ENCODE measurements at regions not wholly inside any gene's neighbourhood (a gene's known extent, or its start where the extent isn't known, plus 50 kb on each side); places are given as distances from the start of the nearest gene placed in this dataset.
"Not testable (repeated sequence)": the region's sequence is repeated elsewhere in the genome, so short reads cannot be mapped to it uniquely, and the experiment has no call there.

- Histone ChIP-seq H3K9ac (ENCODE audit: low read length) (no peak overlapping the region), H3K4me3 (ENCODE audit: low read length) (no peak overlapping the region), H3K27me3 (ENCODE audit: control insufficient read depth, insufficient read depth, low read length) (no peaks in the 10 kb centered on the region), H3K27ac (ENCODE audit: low read depth, low read length) (no peak overlapping the region), H3K4me1 (ENCODE audit: control insufficient read depth, insufficient read depth, low read length) (no peaks in the 10 kb centered on the region), H3K36me3 (ENCODE audit: control insufficient read depth, insufficient read depth, low read length) (no peaks in the 10 kb centered on the region)
Observed at GRCh38 chr2:194079989-194080388, 1577.0 kb upstream of the SLC39A10 start.

- H3K4me1 ChIP-seq (ENCODE audit: control insufficient read depth, insufficient read depth, low read length) = no peaks in the 10 kb centered on the region
- H3K27me3 ChIP-seq (ENCODE audit: control insufficient read depth, insufficient read depth, low read length) = no peaks in the 10 kb centered on the region
- no peaks in the 10 kb centered on the region for H3K36me3 ChIP-seq (ENCODE audit: control insufficient read depth, insufficient read depth, low read length)
- no peak overlapping the region for H3K27ac ChIP-seq (ENCODE audit: low read depth, low read length)
- no peak overlapping the region for H3K9ac ChIP-seq (ENCODE audit: low read length)
- H3K4me3 ChIP-seq (ENCODE audit: low read length) = no peak overlapping the region
Observed at GRCh38 chr2:194077366-194077765, 1579.7 kb upstream of the SLC39A10 start.

DNA sequence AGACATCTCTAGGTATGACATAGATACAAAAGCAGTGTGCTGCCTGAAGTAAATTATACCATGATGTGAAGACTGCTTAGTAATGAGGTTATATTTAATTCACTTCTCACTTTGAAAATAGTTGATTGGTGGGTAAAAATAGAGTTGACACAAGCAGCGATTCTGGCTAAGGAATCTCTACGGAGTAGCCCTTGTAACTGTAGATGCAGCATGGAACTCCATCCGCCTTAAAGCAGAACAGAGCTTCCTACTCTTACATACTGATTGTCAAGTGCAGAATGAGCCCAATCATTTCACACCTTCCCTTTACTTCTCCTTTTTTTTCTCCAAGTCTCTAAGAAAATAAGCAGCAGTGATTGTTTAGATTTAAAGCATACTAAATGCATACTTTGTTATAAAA, 1594.6 kb upstream of the SLC39A10 start:
- no peak overlapping the region for H3K9ac ChIP-seq (ENCODE audit: low read length)
- no peak overlapping the region for H3K27ac ChIP-seq (ENCODE audit: low read depth, low read length)
- H3K27me3 ChIP-seq (ENCODE audit: control insufficient read depth, insufficient read depth, low read length) = no peaks in the 10 kb centered on the region
- H3K4me1 ChIP-seq (ENCODE audit: control insufficient read depth, insufficient read depth, low read length) = no peaks in the 10 kb centered on the region
- H3K4me3 ChIP-seq (ENCODE audit: low read length) = no peak overlapping the region
- H3K36me3 ChIP-seq (ENCODE audit: control insufficient read depth, insufficient read depth, low read length) = no peaks in the 10 kb centered on the region

- H3K27me3 ChIP-seq (ENCODE audit: control insufficient read depth, insufficient read depth, low read length) = no peaks in the 10 kb centered on the region
Observed at GRCh38 chr2:194060269-194060668, 1596.8 kb upstream of the SLC39A10 start.

DNA sequence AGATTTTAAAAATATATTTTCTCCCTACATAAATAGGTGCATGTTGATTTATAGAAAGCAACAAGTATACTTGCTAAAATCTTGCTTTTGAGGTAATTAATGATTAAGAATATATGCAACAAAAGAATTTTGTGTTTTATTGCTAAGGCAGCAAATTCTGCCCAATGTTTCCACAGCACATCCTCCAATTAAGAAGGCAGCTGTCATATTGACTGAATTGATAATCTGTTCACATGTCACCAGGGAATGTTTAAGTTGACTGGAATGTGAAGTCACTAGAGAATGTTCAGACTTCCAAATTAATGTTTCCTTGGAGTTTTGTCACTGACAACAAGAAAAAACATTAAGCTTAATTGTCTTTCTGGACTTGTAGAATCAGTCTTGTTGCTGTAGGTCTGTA, 1602.7 kb upstream of the SLC39A10 start:
- Histone ChIP-seq H3K4me3 (ENCODE audit: low read length) (no peak overlapping the region), H3K27me3 (ENCODE audit: control insufficient read depth, insufficient read depth, low read length) (no peaks in the 10 kb centered on the region), H3K4me1 (ENCODE audit: control insufficient read depth, insufficient read depth, low read length) (no peaks in the 10 kb centered on the region), H3K9ac (ENCODE audit: low read length) (no peak overlapping the region), H3K27ac (ENCODE audit: low read depth, low read length) (no peak overlapping the region), H3K36me3 (ENCODE audit: control insufficient read depth, insufficient read depth, low read length) (no peaks in the 10 kb centered on the region)

More at GRCh38 chr2:194060269-194060668, 1596.8 kb upstream of the SLC39A10 start:
- Histone ChIP-seq H3K4me3 (ENCODE audit: low read length) (no peak overlapping the region), H3K4me1 (ENCODE audit: control insufficient read depth, insufficient read depth, low read length) (no peaks in the 10 kb centered on the region), H3K36me3 (ENCODE audit: control insufficient read depth, insufficient read depth, low read length) (no peaks in the 10 kb centered on the region), H3K9ac (ENCODE audit: low read length) (no peak overlapping the region), H3K27ac (ENCODE audit: low read depth, low read length) (no peak overlapping the region)

- H3K4me1 ChIP-seq (ENCODE audit: control insufficient read depth, insufficient read depth, low read length) = no peaks in the 10 kb centered on the region
- H3K27me3 ChIP-seq (ENCODE audit: control insufficient read depth, insufficient read depth, low read length) = no peaks in the 10 kb centered on the region
- H3K27ac ChIP-seq (ENCODE audit: low read depth, low read length) = no peak overlapping the region
- H3K9ac ChIP-seq (ENCODE audit: low read length) = no peak overlapping the region
- no peak overlapping the region for H3K4me3 ChIP-seq (ENCODE audit: low read length)
- H3K36me3 ChIP-seq (ENCODE audit: control insufficient read depth, insufficient read depth, low read length) = no peaks in the 10 kb centered on the region
Observed at GRCh38 chr2:194044321-194044720, 1612.7 kb upstream of the SLC39A10 start.

GRCh38 chr2:194021130-194021529, 1635.9 kb upstream of the SLC39A10 start:
- H3K4me3 ChIP-seq (ENCODE audit: low read length); H3K36me3 ChIP-seq (ENCODE audit: control insufficient read depth, insufficient read depth, low read length); H3K27me3 ChIP-seq (ENCODE audit: control insufficient read depth, insufficient read depth, low read length); H3K27ac ChIP-seq (ENCODE audit: low read depth, low read length); H3K4me1 ChIP-seq (ENCODE audit: control insufficient read depth, insufficient read depth, low read length); H3K9ac ChIP-seq (ENCODE audit: low read length): not testable (repeated sequence)

GRCh38 chr2:194020155-194020554, 1636.9 kb upstream of the SLC39A10 start:
- Histone ChIP-seq H3K27me3 (ENCODE audit: control insufficient read depth, insufficient read depth, low read length) (no peaks in the 10 kb centered on the region), H3K27ac (ENCODE audit: low read depth, low read length) (no peak overlapping the region), H3K4me3 (ENCODE audit: low read length) (no peak overlapping the region), H3K4me1 (ENCODE audit: control insufficient read depth, insufficient read depth, low read length) (no peaks in the 10 kb centered on the region), H3K9ac (ENCODE audit: low read length) (no peak overlapping the region), H3K36me3 (ENCODE audit: control insufficient read depth, insufficient read depth, low read length) (no peaks in the 10 kb centered on the region)

DNA sequence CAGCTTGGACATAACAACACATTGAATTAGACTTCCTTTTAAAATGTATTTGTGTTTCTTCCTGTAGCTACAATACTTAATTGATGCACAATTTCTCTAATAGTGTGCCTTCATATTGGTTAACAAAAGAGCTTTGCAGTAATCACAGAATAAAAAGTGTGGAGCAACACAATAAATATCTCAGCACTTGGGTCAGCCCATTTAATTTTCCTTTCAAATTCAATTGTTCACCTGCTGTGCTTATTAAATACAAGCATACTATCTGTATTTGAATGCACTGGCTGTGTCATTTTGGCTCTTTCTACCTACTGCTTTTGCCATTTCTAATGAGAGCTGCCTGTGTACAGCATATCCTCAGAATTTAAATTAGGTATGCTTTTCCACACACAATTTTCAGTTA, 1641.3 kb upstream of the SLC39A10 start:
- H3K4me1 ChIP-seq (ENCODE audit: control insufficient read depth, insufficient read depth, low read length) = no peaks in the 10 kb centered on the region
- H3K4me3 ChIP-seq (ENCODE audit: low read length) = no peak overlapping the region
- no peak overlapping the region for H3K9ac ChIP-seq (ENCODE audit: low read length)
- no peak overlapping the region for H3K27ac ChIP-seq (ENCODE audit: low read depth, low read length)
- H3K27me3 ChIP-seq (ENCODE audit: control insufficient read depth, insufficient read depth, low read length) = no peaks in the 10 kb centered on the region
- H3K36me3 ChIP-seq (ENCODE audit: control insufficient read depth, insufficient read depth, low read length) = no peaks in the 10 kb centered on the region

DNA sequence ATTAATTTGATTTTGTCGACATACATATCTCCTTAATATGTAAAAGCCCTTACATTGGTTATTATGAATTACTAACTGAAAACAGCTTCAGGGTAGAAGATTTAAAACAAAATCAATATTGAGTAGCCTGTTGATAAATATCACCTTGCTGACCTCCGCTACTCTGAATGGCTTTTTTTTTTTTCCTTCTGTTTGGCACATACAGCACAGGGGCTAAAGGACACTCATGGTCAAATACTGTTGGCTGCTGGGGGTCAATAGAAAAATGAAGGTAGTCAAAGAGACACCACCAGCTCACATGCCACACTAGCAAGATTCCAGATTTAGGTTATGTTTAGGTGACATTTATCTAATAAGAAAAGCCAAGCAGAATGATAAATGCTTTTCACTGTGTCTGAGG, 1642.4 kb upstream of the SLC39A10 start:
- Histone ChIP-seq H3K9ac (ENCODE audit: low read length) (no peak overlapping the region), H3K4me3 (ENCODE audit: low read length) (no peak overlapping the region), H3K36me3 (ENCODE audit: control insufficient read depth, insufficient read depth, low read length) (no peaks in the 10 kb centered on the region)

DNA sequence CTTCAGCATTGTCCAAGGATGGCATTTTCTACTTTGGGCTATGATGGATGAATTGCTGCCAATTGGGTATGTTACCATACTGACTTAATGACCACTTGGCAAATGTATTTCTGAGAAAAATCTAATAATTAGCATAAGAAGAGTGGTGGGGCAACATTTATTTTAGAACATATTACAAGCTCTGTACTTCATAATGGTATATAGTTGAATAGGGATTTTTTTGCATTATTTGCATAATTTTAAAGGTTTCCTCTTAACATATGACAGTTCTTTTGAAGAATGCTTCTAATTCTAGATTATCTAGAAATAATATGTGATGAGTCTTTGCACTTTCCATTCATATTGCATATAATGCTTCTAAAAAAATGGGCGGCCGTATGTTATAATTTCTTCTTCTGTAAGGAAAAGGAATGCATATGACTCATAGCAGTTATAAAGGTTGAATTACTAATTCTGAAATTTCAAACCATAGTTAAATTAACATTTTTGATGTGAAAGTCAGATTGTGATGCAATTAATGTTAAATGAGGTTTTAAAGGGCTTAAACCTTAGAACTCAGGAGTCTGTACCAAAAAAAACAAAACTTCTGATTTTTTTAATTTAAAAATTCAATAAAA, 1652.3 kb upstream of the SLC39A10 start:
- Histone ChIP-seq H3K4me1 (ENCODE audit: control insufficient read depth, insufficient read depth, low read length) (no peaks in the 10 kb centered on the region), H3K27me3 (ENCODE audit: control insufficient read depth, insufficient read depth, low read length) (no peaks in the 10 kb centered on the region), H3K4me3 (ENCODE audit: low read length) (no peak overlapping the region), H3K27ac (ENCODE audit: low read depth, low read length) (no peak overlapping the region), H3K36me3 (ENCODE audit: control insufficient read depth, insufficient read depth, low read length) (no peaks in the 10 kb centered on the region), H3K9ac (ENCODE audit: low read length) (no peak overlapping the region)

More for the DNA sequence above, 1642.4 kb upstream of the SLC39A10 start:
- no peaks in the 10 kb centered on the region for H3K4me1 ChIP-seq (ENCODE audit: control insufficient read depth, insufficient read depth, low read length)
- H3K27ac ChIP-seq (ENCODE audit: low read depth, low read length) = no peak overlapping the region
- H3K27me3 ChIP-seq (ENCODE audit: control insufficient read depth, insufficient read depth, low read length) = no peaks in the 10 kb centered on the region

GRCh38 chr2:194003911-194004310, 1653.1 kb upstream of the SLC39A10 start:
- no peak overlapping the region for H3K9ac ChIP-seq (ENCODE audit: low read length)
- no peaks in the 10 kb centered on the region for H3K36me3 ChIP-seq (ENCODE audit: control insufficient read depth, insufficient read depth, low read length)
- H3K4me3 ChIP-seq (ENCODE audit: low read length) = no peak overlapping the region
- no peak overlapping the region for H3K27ac ChIP-seq (ENCODE audit: low read depth, low read length)
- H3K4me1 ChIP-seq (ENCODE audit: control insufficient read depth, insufficient read depth, low read length) = no peaks in the 10 kb centered on the region
- no peaks in the 10 kb centered on the region for H3K27me3 ChIP-seq (ENCODE audit: control insufficient read depth, insufficient read depth, low read length)

DNA sequence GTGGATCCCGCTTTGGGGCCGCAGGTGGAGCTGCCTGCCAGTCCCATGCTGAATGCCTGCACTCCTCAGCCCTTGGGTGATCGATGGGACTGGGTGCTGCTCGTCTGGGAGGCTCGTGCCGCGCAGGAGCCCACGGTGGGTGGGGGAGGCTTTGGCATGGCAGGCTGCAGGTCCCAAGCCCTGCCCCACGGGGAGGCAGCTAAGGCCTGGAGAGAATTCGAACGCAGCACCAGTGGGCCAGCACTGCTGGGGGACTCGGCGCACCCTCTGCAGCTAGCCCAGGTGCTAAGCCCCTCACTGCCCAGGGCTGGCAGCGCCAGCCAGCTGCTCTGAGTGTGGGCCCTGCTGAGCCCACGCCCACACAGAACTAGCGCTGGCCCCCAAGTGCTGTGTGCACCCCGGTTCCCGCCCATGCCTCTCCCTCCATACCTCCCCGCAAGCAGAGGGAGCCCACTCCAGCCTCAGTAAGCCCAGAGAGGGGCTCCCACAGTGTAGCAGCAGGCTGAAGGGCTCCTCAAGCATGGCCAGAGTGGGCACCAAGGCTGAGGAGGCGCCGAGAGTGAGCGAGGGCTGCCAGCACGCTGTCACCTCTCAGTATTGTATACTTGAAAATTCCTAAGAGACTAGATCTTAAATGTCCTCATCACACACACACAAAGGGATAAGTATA, 1654.2 kb upstream of the SLC39A10 start:
- H3K4me3 ChIP-seq (ENCODE audit: low read length) = no peak overlapping the region
- no peak overlapping the region for H3K27ac ChIP-seq (ENCODE audit: low read depth, low read length)
- no peaks in the 10 kb centered on the region for H3K36me3 ChIP-seq (ENCODE audit: control insufficient read depth, insufficient read depth, low read length)
- H3K9ac ChIP-seq (ENCODE audit: low read length) = no peak overlapping the region
- H3K27me3 ChIP-seq (ENCODE audit: control insufficient read depth, insufficient read depth, low read length) = no peaks in the 10 kb centered on the region
- H3K4me1 ChIP-seq (ENCODE audit: control insufficient read depth, insufficient read depth, low read length) = no peaks in the 10 kb centered on the region
